Caco-2 (cell line): ENCODE measurements at regions not wholly inside any gene's neighbourhood (a gene's known extent, or its start where the extent isn't known, plus 50 kb on each side); places are given as distances from the start of the nearest gene placed in this dataset.

Experiments used
- BruUV-seq: library from RNA; stranded (reverse); fragments of 400-500 nt; replicated peaks from 2 replicates; lab custom pipeline; 2021; lab: Mats Ljungman, UMichigan
- CTCF ChIA-PET: fragments of 300-600 bp; sonication (Branson Sonifier 250); formaldehyde crosslinking; loops from one replicate; lab custom pipeline; 2022; ENCODE audit warnings: antibody characterized with exemption; lab: Charles Lee
- POLR2A ChIA-PET: fragments of 300-600 bp; sonication (Branson Sonifier 250); formaldehyde crosslinking; loops from one replicate; lab custom pipeline; 2022; ENCODE audit warnings: antibody characterized with exemption; lab: Charles Lee
- DNase-seq, 2 experiments: peaks; one replicate each; pipeline versions ENCODE4 v3.0.0 to v3.0.0-alpha.2; 2020 to 2022
- H3K27me3 ChIP-seq: replicated peaks from 2 replicates; pipeline ENCODE4 v1.6.0; 2011; ENCODE audit warnings: low read length; ENCODE audit not compliant: control insufficient read depth, insufficient read depth
- H3K36me3 ChIP-seq: 2 replicates; pipeline ENCODE4 v1.5.1; 2011; ENCODE audit warnings: low read length; ENCODE audit not compliant: control insufficient read depth, insufficient read depth
- H3K4me1 ChIP-seq: fragments of 250-450 bp; sonication (Bioruptor Pico); 2 replicates; pipeline ENCODE4 v1.5.1; 2020; ENCODE audit warnings: mild to moderate bottlenecking
- H3K4me3 ChIP-seq: 2 replicates; pipeline ENCODE4 v1.5.1; 2011; ENCODE audit warnings: low read depth, mild to moderate bottlenecking, control low read depth, low read length
- H3K9me3 ChIP-seq: fragments of 250-450 bp; sonication (Bioruptor Pico); 2 replicates; pipeline ENCODE4 v1.5.1; 2020; ENCODE audit warnings: mild to moderate bottlenecking, moderate library complexity
- H3K27ac Mint-ChIP-seq: one replicate; pipeline ENCODE4 v1.8.0; 2022; ENCODE audit warnings: mixed read lengths; ENCODE audit not compliant: unreplicated experiment
- H3K27me3 Mint-ChIP-seq: one replicate; pipeline ENCODE4 v1.8.0; 2022; ENCODE audit warnings: mixed read lengths; ENCODE audit not compliant: insufficient read depth, unreplicated experiment
- H3K36me3 Mint-ChIP-seq: one replicate; pipeline ENCODE4 v1.8.0; 2022; ENCODE audit warnings: mild to moderate bottlenecking, mixed read lengths; ENCODE audit not compliant: insufficient read depth, unreplicated experiment
- H3K4me1 Mint-ChIP-seq: one replicate; pipeline ENCODE4 v1.8.0; 2022; ENCODE audit warnings: low read depth, mixed read lengths; ENCODE audit not compliant: unreplicated experiment
- H3K4me3 Mint-ChIP-seq: one replicate; pipeline ENCODE4 v1.8.0; 2022; ENCODE audit warnings: mild to moderate bottlenecking, moderate library complexity, mixed read lengths; ENCODE audit not compliant: unreplicated experiment
- H3K9me3 Mint-ChIP-seq: one replicate; pipeline ENCODE4 v1.8.0; 2022; ENCODE audit warnings: mixed read lengths; ENCODE audit not compliant: unreplicated experiment
- intact Hi-C: fragments of 100-400 bp; cut with micrococcal nuclease; formaldehyde crosslinking; loops from one replicate; pipeline ENCODE4 v1.10.0; 2022; ENCODE audit not compliant: unreplicated experiment
- TF ChIP-seq, protein P1 (sequence below), 2 experiments: fragments of 200-600 bp in 1 of 2; IDR thresholded peaks; 1 replicate in 1 of 2; 2 replicates in 1 of 2; pipeline versions ENCODE4 v1.5.1 to v1.8.0; 2011 to 2022; ENCODE audit warnings: antibody characterized with exemption in 1 of 2, control low read depth in 1 of 2, inconsistent platforms in 1 of 2, low read depth in 1 of 2, low read length in 1 of 2, mild to moderate bottlenecking in 1 of 2, moderate library complexity in 1 of 2; ENCODE audit not compliant: insufficient read depth in 1 of 2, severe bottlenecking in 1 of 2, unreplicated experiment in 1 of 2

- H3K36me3 Mint-ChIP-seq, result no peaks in the 10 kb centered on the region
- BruUV-seq, result no TSS peak
- no peaks in the 10 kb centered on the region for H3K27me3 Mint-ChIP-seq
- ChIA-PET POLR2A (no interaction called here), CTCF (no interaction called here)
- H3K4me3 ChIP-seq, result no peak overlapping the region
- no peak overlapping the region for H3K27ac Mint-ChIP-seq
- no peaks in the 10 kb centered on the region for H3K9me3 Mint-ChIP-seq
- no peaks in the 10 kb centered on the region for H3K27me3 ChIP-seq
- TF ChIP-seq, protein P1, sequence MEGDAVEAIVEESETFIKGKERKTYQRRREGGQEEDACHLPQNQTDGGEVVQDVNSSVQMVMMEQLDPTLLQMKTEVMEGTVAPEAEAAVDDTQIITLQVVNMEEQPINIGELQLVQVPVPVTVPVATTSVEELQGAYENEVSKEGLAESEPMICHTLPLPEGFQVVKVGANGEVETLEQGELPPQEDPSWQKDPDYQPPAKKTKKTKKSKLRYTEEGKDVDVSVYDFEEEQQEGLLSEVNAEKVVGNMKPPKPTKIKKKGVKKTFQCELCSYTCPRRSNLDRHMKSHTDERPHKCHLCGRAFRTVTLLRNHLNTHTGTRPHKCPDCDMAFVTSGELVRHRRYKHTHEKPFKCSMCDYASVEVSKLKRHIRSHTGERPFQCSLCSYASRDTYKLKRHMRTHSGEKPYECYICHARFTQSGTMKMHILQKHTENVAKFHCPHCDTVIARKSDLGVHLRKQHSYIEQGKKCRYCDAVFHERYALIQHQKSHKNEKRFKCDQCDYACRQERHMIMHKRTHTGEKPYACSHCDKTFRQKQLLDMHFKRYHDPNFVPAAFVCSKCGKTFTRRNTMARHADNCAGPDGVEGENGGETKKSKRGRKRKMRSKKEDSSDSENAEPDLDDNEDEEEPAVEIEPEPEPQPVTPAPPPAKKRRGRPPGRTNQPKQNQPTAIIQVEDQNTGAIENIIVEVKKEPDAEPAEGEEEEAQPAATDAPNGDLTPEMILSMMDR (IDR thresholded peaks at IDR 0.05; ENCODE audit: insufficient read depth in 1 of 2, low read depth in 1 of 2, low read length in 1 of 2, severe bottlenecking in 1 of 2, unreplicated experiment in 1 of 2), result no peak
- no peak overlapping the region for H3K4me3 Mint-ChIP-seq
- DNase-seq, result no peak
- no peaks in the 10 kb centered on the region for H3K9me3 ChIP-seq
- no peaks in the 10 kb centered on the region for H3K36me3 ChIP-seq
- H3K4me1 Mint-ChIP-seq, result no peaks in the 10 kb centered on the region
- no peaks in the 10 kb centered on the region for H3K4me1 ChIP-seq
- intact Hi-C loops, result no loop called here
Observed at GRCh38 chr5:5699062-5699461, 276.6 kb downstream of the ICE1 start.

- Mint-ChIP-seq H3K36me3 (no peaks in the 10 kb centered on the region), H3K9me3 (no peaks in the 10 kb centered on the region), H3K27ac (no peak overlapping the region), H3K4me1 (no peaks in the 10 kb centered on the region), H3K27me3 (peaks cover 2% of the 10 kb centered on the region), H3K4me3 (no peak overlapping the region)
- no peaks in the 10 kb centered on the region for H3K27me3 ChIP-seq
- no peaks in the 10 kb centered on the region for H3K4me1 ChIP-seq
- no peaks in the 10 kb centered on the region for H3K36me3 ChIP-seq
- POLR2A ChIA-PET, result no interaction called here
- CTCF ChIA-PET, result no interaction called here
- no peak overlapping the region for H3K4me3 ChIP-seq
- TF ChIP-seq, protein P1 (IDR thresholded peaks at IDR 0.05; ENCODE audit: insufficient read depth in 1 of 2, low read depth in 1 of 2, low read length in 1 of 2, severe bottlenecking in 1 of 2, unreplicated experiment in 1 of 2), result no peak
- H3K9me3 ChIP-seq, result no peaks in the 10 kb centered on the region
- intact Hi-C loops, result no loop called here
- no peak for DNase-seq
- no TSS peak for BruUV-seq
Observed at GRCh38 chr5:5695266-5695665, 272.8 kb downstream of the ICE1 start.

- ChIA-PET POLR2A (no interaction called here), CTCF (no interaction called here)
- TF ChIP-seq, protein P1 (IDR thresholded peaks at IDR 0.05; ENCODE audit: insufficient read depth in 1 of 2, low read depth in 1 of 2, low read length in 1 of 2, severe bottlenecking in 1 of 2, unreplicated experiment in 1 of 2), result no peak
- Mint-ChIP-seq H3K27me3 (peaks cover 23% of the 10 kb centered on the region), H3K4me1 (no peaks in the 10 kb centered on the region), H3K27ac (no peak overlapping the region), H3K9me3 (peaks cover 5% of the 10 kb centered on the region), H3K36me3 (no peaks in the 10 kb centered on the region), H3K4me3 (no peak overlapping the region)
- Histone ChIP-seq H3K4me3 (no peak overlapping the region), H3K27me3 (no peaks in the 10 kb centered on the region; the same call in 1 of the 2 replicates), H3K9me3 (no peaks in the 10 kb centered on the region), H3K4me1 (no peaks in the 10 kb centered on the region), H3K36me3 (no peaks in the 10 kb centered on the region)
- DNase-seq, result no peak
- intact Hi-C loops, result no loop called here
- BruUV-seq, result no TSS peak
Observed at GRCh38 chr5:5688925-5689310, 266.4 kb downstream of the ICE1 start.
